Right lobe of liver (tissue), 4 donors: ENCODE measurements at regions not wholly inside any gene's neighbourhood (a gene's known extent, or its start where the extent isn't known, plus 50 kb on each side); places are given as distances from the start of the nearest gene placed in this dataset.

Experiments
- CTCF ChIP-seq, 4 donors: fragments of 200-600 bp in 3 of 4; fragments of 450-650 bp in 1 of 4; IDR thresholded peaks; one replicate each; pipeline versions ENCODE4 v1.5.1 to v1.8.0; 2016 to 2022; ENCODE audit warnings: antibody characterized with exemption in 4 of 4, mild to moderate bottlenecking in 2 of 4
- POLR2A ChIP-seq: fragments of 450-650 bp; IDR thresholded peaks from one replicate; pipeline ENCODE4 v1.6.1; 2017; ENCODE audit warnings: antibody characterized with exemption, mild to moderate bottlenecking
- donor health status: DM: no; HTN: no; CAD: no.
- donor health status: DM: no; HTN: no; CAD: no.
- donor health status: DM: no; HTN: yes; CAD: no.

GRCh38 chr7:97623333-97623732 is 108.6 kb upstream of the TAC1 start:
- TF ChIP-seq CTCF (IDR thresholded peaks at IDR 0.05) = no peak
- no peak for TF ChIP-seq POLR2A
